ENCODE measurements at regions not wholly inside any gene's neighbourhood (a gene's known extent, or its start where the extent isn't known, plus 50 kb on each side); places are given as distances from the start of the nearest gene placed in this dataset.

- Histone ChIP-seq H3K36me3 (ENCODE audit: control insufficient read depth in 1 of 2, insufficient read depth in 2 of 2, low read length in 1 of 2) (no peaks in the 10 kb centered on the region), H3K9me3 (ENCODE audit: control insufficient read depth, low read length) (no peaks in the 10 kb centered on the region), H3K27me3 (ENCODE audit: control insufficient read depth in 1 of 2, insufficient read depth in 2 of 2, low read length in 1 of 2) (no peaks in the 10 kb centered on the region), H3K4me1 (ENCODE audit: control insufficient read depth in 1 of 2, insufficient read depth in 2 of 2, low read length in 2 of 2) (peaks cover 0 to 3% of the 10 kb centered on the region in 2 donors), H3K27ac (ENCODE audit: low read depth in 1 of 2, low read length in 2 of 2) (no peak overlapping the region), H3K4me3 (ENCODE audit: low read length in 2 of 2) (no peak overlapping the region)
- intact Hi-C loops (cut with DNase I): no loop called here
- no peak for ATAC-seq (ENCODE audit: low FRiP score)
- DNase-seq: no peak
These were observed 106.8 kb upstream of the BEND6 start for GRCh38 chr6:56848105-56848504.

- Histone ChIP-seq H3K36me3 (ENCODE audit: control insufficient read depth in 1 of 2, insufficient read depth in 2 of 2, low read length in 1 of 2) (no peaks in the 10 kb centered on the region), H3K4me3 (ENCODE audit: low read length in 2 of 2) (no peak overlapping the region), H3K27me3 (ENCODE audit: control insufficient read depth in 1 of 2, insufficient read depth in 2 of 2, low read length in 1 of 2) (no peaks in the 10 kb centered on the region), H3K4me1 (ENCODE audit: control insufficient read depth in 1 of 2, insufficient read depth in 2 of 2, low read length in 2 of 2) (no peaks in the 10 kb centered on the region), H3K27ac (ENCODE audit: low read depth in 1 of 2, low read length in 2 of 2) (no peak overlapping the region), H3K9me3 (ENCODE audit: control insufficient read depth, low read length) (no peaks in the 10 kb centered on the region)
- WGBS, 2 donors: 92 to 98% methylated on average over 3 of the region's 3 CpGs
- no peak for DNase-seq
- intact Hi-C loops (cut with DNase I): no loop called here
- no peak for ATAC-seq (ENCODE audit: low FRiP score)
These were observed 109.9 kb upstream of the BEND6 start for GRCh38 chr6:56845032-56845431.

GRCh38 chr6:56843476-56844349 lies 111.2 kb upstream of the BEND6 start:
- H3K27me3 ChIP-seq (ENCODE audit: control insufficient read depth in 1 of 2, insufficient read depth in 2 of 2, low read length in 1 of 2): no peaks in the 10 kb centered on the region
- peak overlapping the region; percentile 29 to 87 for H3K27ac ChIP-seq (ENCODE audit: low read depth in 1 of 2, low read length in 2 of 2)
- ATAC-seq (ENCODE audit: low FRiP score) (peak; percentile 92), DNase-seq (peak; percentile 85 to 89)
- no peaks in the 10 kb centered on the region for H3K4me1 ChIP-seq (ENCODE audit: control insufficient read depth in 1 of 2, insufficient read depth in 2 of 2, low read length in 2 of 2)
- H3K9me3 ChIP-seq (ENCODE audit: control insufficient read depth, low read length): no peaks in the 10 kb centered on the region
- peak overlapping the region; percentile 62 to 76 for H3K4me3 ChIP-seq (ENCODE audit: low read length in 2 of 2)
- intact Hi-C loops (cut with DNase I): loop anchor here (5.0 kb wide), 4 partner anchors 36 to 136 kb away; no protein-coding TSS in a partner anchor
- H3K36me3 ChIP-seq (ENCODE audit: control insufficient read depth in 1 of 2, insufficient read depth in 2 of 2, low read length in 1 of 2): no peaks in the 10 kb centered on the region
- 0 to 1% methylated on average over 28 to 87 of the region's 87 CpGs for WGBS, 2 donors

GRCh38 chr6:56842686-56843475 lies 112.0 kb upstream of the BEND6 start:
- no peaks in the 10 kb centered on the region for H3K9me3 ChIP-seq (ENCODE audit: control insufficient read depth, low read length)
- peak overlapping the region; percentile 29 to 87 for H3K27ac ChIP-seq (ENCODE audit: low read depth in 1 of 2, low read length in 2 of 2)
- ATAC-seq (ENCODE audit: low FRiP score) (peak; percentile 45), DNase-seq (peak; percentile 66 to 79)
- WGBS, 2 donors: 0 to 1% methylated on average over 32 to 47 of the region's 47 CpGs
- peak overlapping the region; percentile 62 to 76 for H3K4me3 ChIP-seq (ENCODE audit: low read length in 2 of 2)
- H3K36me3 ChIP-seq (ENCODE audit: control insufficient read depth in 1 of 2, insufficient read depth in 2 of 2, low read length in 1 of 2): no peaks in the 10 kb centered on the region
- no peaks in the 10 kb centered on the region for H3K27me3 ChIP-seq (ENCODE audit: control insufficient read depth in 1 of 2, insufficient read depth in 2 of 2, low read length in 1 of 2)
- no peaks in the 10 kb centered on the region for H3K4me1 ChIP-seq (ENCODE audit: control insufficient read depth in 1 of 2, insufficient read depth in 2 of 2, low read length in 2 of 2)
- intact Hi-C loops (cut with DNase I): loop anchor here (5.0 kb wide), 4 partner anchors 36 to 136 kb away; no protein-coding TSS in a partner anchor

- H3K36me3 ChIP-seq (ENCODE audit: control insufficient read depth in 1 of 2, insufficient read depth in 2 of 2, low read length in 1 of 2): no peaks in the 10 kb centered on the region
- WGBS, 2 donors: 12 to 36% methylated on average over 1 of the region's 1 CpG
- intact Hi-C loops (cut with DNase I): loop anchor here (5.0 kb wide), 4 partner anchors 34 to 134 kb away; no protein-coding TSS in a partner anchor
- H3K27me3 ChIP-seq (ENCODE audit: control insufficient read depth in 1 of 2, insufficient read depth in 2 of 2, low read length in 1 of 2): no peaks in the 10 kb centered on the region
- no peak overlapping the region for H3K27ac ChIP-seq (ENCODE audit: low read depth in 1 of 2, low read length in 2 of 2)
- no peaks in the 10 kb centered on the region for H3K4me1 ChIP-seq (ENCODE audit: control insufficient read depth in 1 of 2, insufficient read depth in 2 of 2, low read length in 2 of 2)
- ATAC-seq (ENCODE audit: low FRiP score): no peak
- H3K4me3 ChIP-seq (ENCODE audit: low read length in 2 of 2): peak overlapping the region in 1 of 2 donors; percentile 26
- no peaks in the 10 kb centered on the region for H3K9me3 ChIP-seq (ENCODE audit: control insufficient read depth, low read length)
- no peak for DNase-seq
These were observed 113.2 kb upstream of the BEND6 start for GRCh38 chr6:56841751-56842150.

GRCh38 chr6:56841381-56841749 lies 113.5 kb upstream of the BEND6 start:
- H3K36me3 ChIP-seq (ENCODE audit: control insufficient read depth in 1 of 2, insufficient read depth in 2 of 2, low read length in 1 of 2): no peaks in the 10 kb centered on the region
- no peaks in the 10 kb centered on the region for H3K9me3 ChIP-seq (ENCODE audit: control insufficient read depth, low read length)
- WGBS, 2 donors: 13 to 21% methylated on average over 3 of the region's 3 CpGs
- no peaks in the 10 kb centered on the region for H3K27me3 ChIP-seq (ENCODE audit: control insufficient read depth in 1 of 2, insufficient read depth in 2 of 2, low read length in 1 of 2)
- no peak for DNase-seq
- no peak overlapping the region for H3K27ac ChIP-seq (ENCODE audit: low read depth in 1 of 2, low read length in 2 of 2)
- H3K4me3 ChIP-seq (ENCODE audit: low read length in 2 of 2): no peak overlapping the region
- H3K4me1 ChIP-seq (ENCODE audit: control insufficient read depth in 1 of 2, insufficient read depth in 2 of 2, low read length in 2 of 2): no peaks in the 10 kb centered on the region
- intact Hi-C loops (cut with DNase I): loop anchor here (5.0 kb wide), 4 partner anchors 34 to 134 kb away; no protein-coding TSS in a partner anchor
- ATAC-seq (ENCODE audit: low FRiP score): no peak

GRCh38 chr6:56840467-56841380 lies 114.2 kb upstream of the BEND6 start:
- Histone ChIP-seq H3K27ac (ENCODE audit: low read depth in 1 of 2, low read length in 2 of 2) (no peak overlapping the region), H3K36me3 (ENCODE audit: control insufficient read depth in 1 of 2, insufficient read depth in 2 of 2, low read length in 1 of 2) (no peaks in the 10 kb centered on the region), H3K4me3 (ENCODE audit: low read length in 2 of 2) (peak overlapping the region in 1 of 2 donors; percentile 34), H3K4me1 (ENCODE audit: control insufficient read depth in 1 of 2, insufficient read depth in 2 of 2, low read length in 2 of 2) (no peaks in the 10 kb centered on the region), H3K27me3 (ENCODE audit: control insufficient read depth in 1 of 2, insufficient read depth in 2 of 2, low read length in 1 of 2) (no peaks in the 10 kb centered on the region), H3K9me3 (ENCODE audit: control insufficient read depth, low read length) (no peaks in the 10 kb centered on the region)
- DNase-seq: no peak
- ATAC-seq (ENCODE audit: low FRiP score): peak; percentile 64
- intact Hi-C loops (cut with DNase I): loop anchor here (5.0 kb wide), 4 partner anchors 33 to 133 kb away; no protein-coding TSS in a partner anchor
- WGBS, 2 donors: 24 to 27% methylated on average over 6 of the region's 6 CpGs
